HG03558 (cell line): ENCODE measurements at regions not wholly inside any gene's neighbourhood (a gene's known extent, or its start where the extent isn't known, plus 50 kb on each side); places are given as distances from the start of the nearest gene placed in this dataset.
"Not testable (repeated sequence)": the region's sequence is repeated elsewhere in the genome, so short reads cannot be mapped to it uniquely, and the experiment has no call there.

Source experiments
- ATAC-seq: cut with Tn5 transposase; IDR thresholded peaks from one replicate; pipeline ENCODE4 v1.9.1; 2021; ENCODE audit warnings: moderate number of reproducible peaks; ENCODE audit not compliant: unreplicated experiment; ENCODE audit errors: extremely low read depth

GRCh38 chr6:167686204-167686893 is 140.4 kb upstream of the AFDN start:
- no peak for ATAC-seq

DNA sequence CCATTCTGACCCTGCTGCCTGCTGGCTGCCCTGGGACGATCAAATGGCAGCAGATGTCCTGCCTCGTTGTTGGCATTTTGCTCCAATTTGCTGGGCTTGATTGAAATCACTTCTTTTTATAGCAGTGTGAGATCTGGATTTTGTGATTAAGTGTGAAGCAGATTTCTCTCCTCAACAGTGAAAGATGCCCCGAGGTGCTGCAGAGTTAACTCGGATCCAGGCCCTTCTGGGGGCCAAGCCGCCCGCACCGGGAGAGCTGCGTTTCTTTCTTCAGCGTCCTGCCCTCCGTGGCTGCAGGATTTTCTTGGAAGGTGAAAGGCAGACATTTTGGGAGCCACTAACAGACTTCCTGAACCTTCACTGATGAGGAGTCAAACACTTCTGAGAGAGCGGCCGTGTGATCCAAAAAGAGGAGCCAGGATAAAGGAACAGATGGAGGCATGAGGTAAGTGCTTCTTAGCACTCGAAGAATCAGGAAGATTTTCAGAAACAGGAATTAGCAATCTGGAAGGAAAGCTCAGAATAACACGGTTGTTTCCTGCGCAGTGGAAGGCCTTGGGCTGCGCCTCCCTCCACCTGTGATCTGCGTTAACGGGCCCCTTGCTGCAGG is 139.5 kb upstream of the AFDN start:
- ATAC-seq: no peak

DNA sequence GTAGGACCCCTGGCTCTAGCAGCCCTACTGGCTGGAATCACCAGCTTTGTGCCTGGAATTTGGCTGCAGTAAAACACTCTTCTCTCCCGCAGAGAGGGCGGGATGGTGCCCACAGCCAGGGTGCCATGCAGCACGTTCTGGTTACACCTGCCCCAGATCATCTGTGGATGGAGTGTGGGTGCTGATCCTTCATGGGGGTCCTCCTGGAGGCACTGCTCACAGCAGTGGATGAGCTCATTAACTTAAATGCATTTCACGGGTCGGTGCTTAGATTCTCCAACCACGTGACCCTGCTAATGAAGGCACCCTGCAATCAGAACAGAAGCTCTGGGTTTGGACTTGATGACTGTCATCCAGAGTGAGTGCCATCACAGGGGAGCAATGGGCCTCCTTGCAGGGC is 138.6 kb upstream of the AFDN start:
- no peak for ATAC-seq

DNA sequence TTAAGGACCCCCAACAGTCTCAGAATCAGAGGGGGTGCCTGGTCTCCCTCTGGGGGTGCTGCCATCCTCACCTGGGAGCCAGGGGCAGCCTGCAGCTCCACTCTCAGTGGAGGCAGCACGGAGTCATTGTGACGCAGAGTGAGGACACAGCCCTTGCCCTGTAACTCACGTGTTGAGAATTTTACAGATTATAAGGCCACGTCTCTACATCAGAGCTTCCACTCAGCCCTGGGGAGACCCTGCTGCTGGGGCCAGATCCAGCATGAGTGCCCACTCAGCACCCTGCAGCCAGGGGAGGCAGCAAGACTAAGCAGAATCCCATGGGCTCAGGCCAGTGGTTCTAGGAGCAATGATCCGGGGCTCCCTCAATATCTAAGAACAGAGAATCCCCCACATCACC is 137.4 kb upstream of the AFDN start:
- no peak for ATAC-seq

GRCh38 chr6:167689751-167690150 is 137.0 kb upstream of the AFDN start:
- no peak for ATAC-seq

GRCh38 chr6:167690167-167690922 is 136.4 kb upstream of the AFDN start:
- not testable (repeated sequence) for ATAC-seq

GRCh38 chr6:167690931-167691330 is 135.8 kb upstream of the AFDN start:
- no peak for ATAC-seq

DNA sequence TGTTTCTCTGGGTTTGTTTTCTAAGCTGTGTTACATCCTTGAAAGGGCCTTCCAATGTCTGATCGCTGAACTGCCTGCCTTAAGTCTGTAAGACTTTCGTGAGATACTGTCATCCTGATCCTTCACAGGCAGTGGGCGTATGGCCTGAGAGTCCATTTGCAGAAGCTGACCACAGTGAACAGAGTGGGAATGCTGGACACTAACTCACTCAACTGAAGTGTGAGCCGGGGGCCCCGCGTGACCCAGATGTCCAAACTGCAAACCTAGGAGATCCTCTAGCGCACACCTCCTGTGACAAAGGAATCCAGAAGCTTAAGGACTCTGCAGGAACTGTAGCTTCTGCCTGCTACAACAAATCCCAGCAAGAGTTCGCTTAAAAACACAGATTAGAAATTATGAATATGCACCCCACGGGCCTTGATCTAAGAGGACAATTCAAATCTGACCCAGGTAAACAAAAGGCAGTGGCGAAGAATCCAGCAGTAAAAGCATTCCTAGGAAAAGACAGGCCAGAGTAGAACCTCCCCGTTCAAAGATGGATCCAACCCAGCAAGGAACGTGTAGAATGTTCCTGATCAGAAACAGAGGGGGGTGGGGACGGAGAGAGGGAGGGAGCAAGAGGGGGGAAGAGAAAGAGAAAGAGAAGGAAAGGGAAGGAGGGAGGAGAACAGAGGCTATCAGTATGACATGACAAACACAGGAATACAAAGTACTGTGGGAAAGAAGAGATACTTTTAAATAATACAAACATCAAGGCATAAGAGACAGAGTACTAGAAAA is 135.0 kb upstream of the AFDN start:
- no peak for ATAC-seq

DNA sequence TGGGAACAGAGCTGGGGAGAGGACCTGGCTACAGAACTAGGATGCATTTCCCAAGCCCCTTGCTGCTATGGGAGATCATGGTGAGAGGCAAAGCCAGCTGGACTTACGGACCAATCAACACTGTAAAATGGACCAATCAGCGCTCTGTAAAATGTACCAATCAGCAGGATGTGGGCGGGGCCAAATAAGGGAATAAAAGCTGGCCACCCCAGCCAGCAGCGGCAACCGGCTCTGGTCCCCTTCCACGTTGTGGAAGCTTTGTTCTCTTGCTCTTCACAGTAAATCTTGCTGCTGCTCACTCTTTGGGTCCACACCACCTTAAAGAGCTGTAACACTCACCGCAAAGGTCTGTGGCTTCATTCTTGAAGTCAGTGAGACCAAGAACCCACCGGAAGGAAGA is 133.2 kb upstream of the AFDN start:
- ATAC-seq: not testable (repeated sequence)

- ATAC-seq: no peak
These were observed 130.9 kb upstream of the AFDN start for GRCh38 chr6:167695831-167696230.

DNA sequence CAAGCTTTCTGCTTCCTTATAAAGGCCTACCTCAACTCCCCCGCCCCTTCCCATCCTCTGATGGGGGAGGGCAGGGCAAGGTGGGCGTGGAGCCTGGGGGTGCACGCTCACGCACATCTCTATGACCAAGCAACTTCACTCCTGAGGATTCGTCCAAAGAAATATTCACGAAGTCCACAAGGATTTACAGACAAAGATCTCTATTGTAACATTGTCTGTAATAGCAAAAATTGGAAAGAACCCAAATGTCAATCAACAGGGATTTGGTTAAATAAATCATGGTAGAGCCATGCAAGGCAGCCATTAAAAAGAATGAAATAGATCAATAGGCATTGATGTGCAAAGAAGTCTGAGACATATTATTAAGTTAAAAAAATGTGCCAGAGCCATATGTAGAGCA is 130.4 kb upstream of the AFDN start:
- ATAC-seq: no peak

DNA sequence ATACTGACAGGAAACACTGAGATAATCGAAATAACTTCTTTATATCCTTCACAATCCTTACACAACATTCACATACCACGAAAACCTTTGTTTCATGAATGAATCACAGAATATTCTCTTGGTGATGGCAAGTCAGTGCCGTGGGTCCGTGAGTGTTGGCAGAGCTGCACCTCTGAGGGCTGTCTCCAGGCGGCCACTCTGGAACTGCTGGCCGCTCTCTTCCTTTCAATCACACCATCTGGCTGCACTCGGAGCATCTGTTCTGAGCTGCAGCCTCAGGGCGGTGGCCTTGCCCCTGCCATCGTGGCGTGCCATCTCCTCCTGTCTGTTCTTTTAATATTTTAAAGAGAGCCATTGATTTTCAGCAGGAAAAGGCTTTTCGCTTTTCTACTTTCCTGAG is 129.4 kb upstream of the AFDN start:
- no peak for ATAC-seq

GRCh38 chr6:167698540-167698939 is 128.2 kb upstream of the AFDN start:
- ATAC-seq: no peak

- peak; percentile 80 for ATAC-seq
These were observed 127.4 kb upstream of the AFDN start for GRCh38 chr6:167699141-167699931.

GRCh38 chr6:167700199-167700598 is 126.5 kb upstream of the AFDN start:
- no peak for ATAC-seq

- no peak for ATAC-seq
These were observed 125.7 kb upstream of the AFDN start for GRCh38 chr6:167701010-167701409.

GRCh38 chr6:167702241-167702827 is 124.4 kb upstream of the AFDN start:
- ATAC-seq: no peak

- ATAC-seq: no peak
These were observed 123.4 kb upstream of the AFDN start for GRCh38 chr6:167703347-167703746.

- no peak for ATAC-seq
These were observed 122.9 kb upstream of the AFDN start for GRCh38 chr6:167703781-167704180.
